HG02763 (cell line): ENCODE measurements at regions not wholly inside any gene's neighbourhood (a gene's known extent, or its start where the extent isn't known, plus 50 kb on each side); places are given as distances from the start of the nearest gene placed in this dataset.

Source experiments
- ATAC-seq: cut with Tn5 transposase; IDR thresholded peaks from one replicate; pipeline ENCODE4 v1.9.1; 2021; ENCODE audit warnings: mild to moderate bottlenecking, moderate library complexity; ENCODE audit not compliant: unreplicated experiment

DNA sequence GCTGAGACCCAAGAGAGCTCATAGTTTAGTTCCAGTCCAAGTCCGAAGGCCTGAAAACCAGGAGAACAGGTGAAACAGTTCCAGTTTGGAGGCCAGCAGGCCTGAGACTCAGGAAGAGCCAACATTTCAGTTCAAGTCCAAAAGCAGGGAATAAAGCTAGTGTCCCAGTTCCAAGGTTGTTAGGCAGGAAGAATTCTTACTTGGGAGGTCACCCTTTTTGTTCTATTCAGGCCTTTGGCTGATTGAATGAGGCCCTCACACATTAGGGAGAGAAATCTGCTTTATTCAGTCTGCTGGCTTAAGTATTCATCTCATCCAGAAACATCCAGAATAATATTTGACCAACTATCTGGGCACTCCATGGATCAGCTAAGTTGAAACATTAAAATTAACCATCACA is 294.6 kb downstream of the PCNX1 start:
- no peak for ATAC-seq

DNA sequence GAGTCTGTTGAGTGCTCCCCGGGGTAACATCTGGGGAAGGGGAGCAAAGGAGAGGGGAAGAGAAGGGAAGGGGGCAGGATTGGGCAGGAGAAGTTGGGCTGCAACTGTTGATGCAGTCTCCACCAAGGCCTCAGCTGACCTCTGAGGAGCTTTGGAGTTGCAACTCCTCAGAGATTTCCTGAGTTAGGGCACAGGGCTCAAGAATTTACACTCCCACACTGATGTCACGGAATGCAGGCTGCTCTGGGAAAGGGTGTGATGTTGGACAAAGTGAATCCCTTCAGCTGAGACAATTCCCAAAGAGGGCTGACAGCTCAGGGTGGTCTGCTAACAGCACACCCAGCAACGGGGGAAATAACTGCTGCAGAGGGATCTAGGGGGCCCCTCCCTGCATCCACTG is 295.6 kb downstream of the PCNX1 start:
- ATAC-seq = no peak

DNA sequence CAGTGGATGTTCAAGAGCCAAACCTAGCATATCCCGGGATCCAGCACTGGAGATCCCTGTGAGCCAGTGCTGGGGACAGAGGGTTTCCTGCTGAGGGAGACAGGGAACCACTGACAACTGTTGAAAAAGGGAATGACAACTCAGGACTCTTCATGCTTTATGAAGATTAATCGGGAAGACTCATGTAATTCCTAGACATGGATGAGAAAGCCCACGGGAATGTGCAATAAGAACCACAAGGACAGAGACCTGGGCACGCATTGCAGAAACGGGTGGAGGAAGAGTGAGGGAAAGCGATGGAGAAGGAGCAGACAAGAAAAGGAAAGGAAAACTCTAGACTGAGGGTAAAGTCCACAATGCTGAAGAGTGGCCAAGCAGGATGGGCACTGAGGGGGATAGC is 296.0 kb downstream of the PCNX1 start:
- no peak for ATAC-seq

DNA sequence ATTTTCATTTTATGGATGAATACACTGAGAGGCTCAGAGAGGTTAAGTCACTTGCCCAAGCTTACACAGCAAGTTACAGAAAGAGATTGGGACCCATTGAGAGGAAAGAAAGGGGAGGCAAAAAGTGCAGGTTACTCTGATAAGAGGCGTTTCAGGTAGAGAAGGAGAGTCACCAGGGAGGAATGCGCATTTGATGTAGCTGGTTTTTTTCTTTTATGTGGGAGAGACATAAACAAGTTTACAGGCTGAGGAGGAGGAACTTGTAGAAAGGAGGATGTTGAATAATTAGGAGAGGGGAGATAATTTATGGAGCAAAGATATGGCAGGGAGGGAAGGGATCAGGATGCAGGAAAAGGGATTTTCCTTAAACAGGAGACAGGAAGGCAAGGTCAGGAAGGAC is 297.0 kb downstream of the PCNX1 start:
- no peak for ATAC-seq

DNA sequence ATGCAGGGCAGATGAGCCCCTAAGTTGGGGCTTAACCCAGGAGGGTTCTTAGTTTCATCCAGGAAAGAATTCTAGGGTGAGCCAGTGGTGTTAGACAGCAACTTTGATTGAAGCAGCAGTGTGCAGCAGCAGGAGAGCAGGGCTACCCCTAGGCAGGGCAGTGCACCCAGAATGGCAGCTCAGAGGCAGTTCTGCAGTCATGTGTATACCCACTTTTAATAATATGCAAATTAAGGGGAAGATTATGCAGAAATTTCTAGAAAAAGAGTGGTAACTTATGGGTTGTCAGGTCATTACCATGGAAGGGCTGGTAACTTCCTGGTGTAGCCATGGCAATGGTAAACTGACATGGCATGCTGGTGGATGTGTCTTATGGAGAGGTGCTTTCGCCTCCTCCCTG is 297.5 kb downstream of the PCNX1 start:
- no peak for ATAC-seq

DNA sequence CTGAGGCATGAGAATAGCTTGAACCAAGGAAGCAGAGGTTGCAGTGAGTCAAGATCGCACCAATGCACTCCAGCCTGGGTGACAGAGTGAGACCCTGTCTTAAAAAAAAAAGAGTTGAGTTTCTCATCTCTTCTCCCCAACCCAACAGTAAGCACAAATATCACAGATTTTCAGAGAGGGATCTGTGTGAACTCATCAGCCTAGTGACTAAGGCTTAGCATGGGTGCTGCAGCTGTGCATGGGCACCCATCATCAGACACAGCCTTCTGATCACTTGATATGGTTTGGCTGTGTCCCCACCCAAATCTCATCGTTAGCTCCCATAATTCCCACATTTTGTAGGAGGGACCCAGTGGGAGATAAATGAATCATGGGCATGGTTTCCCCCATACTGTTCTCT is 298.9 kb downstream of the PCNX1 start:
- no peak for ATAC-seq

DNA sequence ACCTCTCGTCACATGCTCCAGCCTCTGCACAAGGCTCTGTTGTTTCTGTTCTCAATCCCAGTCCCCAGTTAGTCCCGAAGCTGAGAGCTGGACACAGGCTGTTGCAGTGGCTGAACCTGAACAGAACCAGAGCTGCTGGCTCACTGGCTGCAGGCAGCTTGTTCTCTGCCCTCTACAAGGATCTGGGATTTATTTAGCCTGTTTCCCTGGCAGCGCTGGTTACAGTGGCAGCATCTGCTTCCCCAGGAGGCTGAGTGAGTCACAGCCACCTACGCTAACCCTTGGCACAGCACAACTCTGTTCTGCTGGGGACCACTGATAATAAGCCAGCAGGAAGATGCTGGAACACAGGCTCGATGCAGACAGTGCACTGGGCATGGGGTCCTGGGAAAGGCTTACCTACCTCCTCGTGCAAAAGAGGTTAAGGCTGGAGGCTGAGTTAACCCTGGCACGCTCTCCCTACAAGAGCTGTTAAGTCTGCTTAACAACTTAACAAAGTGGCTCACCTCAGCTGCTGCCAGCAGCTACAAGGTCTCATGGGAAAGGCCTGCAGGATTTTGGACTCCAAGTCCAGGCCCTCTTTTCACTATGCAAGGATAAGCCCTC is 299.6 kb downstream of the PCNX1 start:
- no peak for ATAC-seq

DNA sequence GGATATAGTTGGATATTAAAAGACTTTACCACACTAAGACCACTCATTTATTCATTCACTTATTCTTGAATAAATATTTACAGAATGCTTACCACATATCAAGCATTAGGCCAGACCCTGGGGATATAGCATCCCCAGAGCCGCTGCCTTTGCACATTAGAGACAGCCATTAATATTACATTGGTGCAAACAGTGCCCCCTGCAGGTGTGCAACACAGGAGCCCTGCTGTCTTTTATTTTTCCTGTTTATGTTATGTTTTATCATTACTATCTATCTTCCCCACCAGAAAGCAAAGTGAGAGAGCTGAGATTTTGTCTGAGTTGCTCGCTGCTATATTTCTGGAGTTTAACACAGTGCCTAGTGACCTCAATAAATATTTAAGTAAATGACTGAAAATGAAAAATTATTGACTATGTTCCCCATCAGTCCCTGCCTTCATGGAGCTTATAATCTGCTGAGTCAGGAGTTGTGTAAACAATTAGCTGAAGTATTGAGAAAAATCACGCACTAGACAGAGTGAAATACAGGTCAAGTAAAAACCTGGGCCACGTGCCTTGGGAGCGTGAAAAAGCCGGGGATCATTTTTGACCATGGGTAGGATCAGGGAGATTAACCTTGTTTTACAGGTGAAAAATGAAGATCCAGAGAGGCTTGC is 301.6 kb downstream of the PCNX1 start:
- no peak for ATAC-seq

DNA sequence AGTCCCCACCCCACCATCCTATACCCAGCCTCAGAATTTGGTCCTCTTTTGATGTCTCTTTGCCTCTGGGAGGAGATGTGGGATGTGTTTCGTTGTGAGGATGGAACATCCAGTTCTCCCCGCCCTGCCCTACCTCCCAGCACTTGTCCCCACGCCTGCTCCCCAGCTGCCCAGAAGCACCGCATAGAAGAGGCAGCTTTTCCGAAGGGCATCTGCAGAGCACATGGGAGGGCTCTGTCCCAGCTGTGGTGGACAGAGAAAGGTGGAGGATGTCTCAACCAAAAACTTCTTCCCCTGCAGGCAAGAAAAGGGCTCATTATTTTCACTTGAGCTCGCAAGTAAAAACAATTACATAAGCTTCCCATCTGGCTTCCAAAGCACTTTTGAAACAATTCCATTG is 302.6 kb downstream of the PCNX1 start:
- ATAC-seq = no peak

DNA sequence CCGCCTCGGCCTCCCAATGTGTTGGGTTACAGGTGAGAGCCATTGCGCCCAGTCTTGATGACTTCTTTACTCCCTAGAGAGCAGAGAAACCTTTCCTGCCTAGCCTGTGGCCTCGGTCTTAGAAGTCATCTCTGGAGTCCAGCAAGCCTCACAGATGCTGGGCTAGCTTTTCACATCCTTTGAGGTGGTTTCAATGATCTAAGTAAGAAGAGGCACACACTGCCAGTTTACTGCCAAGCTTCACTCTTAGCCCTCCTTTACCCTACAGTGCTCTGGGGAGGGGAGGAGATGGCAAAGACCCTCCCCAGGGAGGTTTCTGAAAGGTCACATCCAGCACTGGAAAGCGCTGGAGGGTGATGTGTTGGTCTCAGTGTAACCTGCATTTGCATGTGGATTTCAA is 304.8 kb downstream of the PCNX1 start:
- no peak for ATAC-seq

DNA sequence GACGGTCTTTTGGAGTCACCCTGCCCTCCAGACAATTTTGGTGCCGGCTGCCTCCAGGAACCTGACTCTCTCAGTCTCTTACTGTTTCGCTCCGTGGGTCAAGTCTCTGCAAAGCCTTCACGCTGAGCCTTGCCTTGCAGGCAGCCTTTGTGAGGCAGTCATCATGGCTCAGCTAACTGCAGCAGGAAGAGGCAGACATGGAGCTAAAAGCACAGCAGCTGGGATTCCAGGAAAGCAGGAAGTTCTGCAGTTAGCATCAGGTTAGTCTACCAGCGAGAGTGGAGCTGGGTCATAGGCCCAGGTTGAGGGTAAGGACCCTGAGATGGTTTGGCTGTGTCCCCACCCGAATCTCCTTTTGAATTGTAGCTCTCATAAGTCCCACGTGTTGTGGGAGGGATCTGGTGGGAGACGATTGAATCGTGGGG is 305.4 kb downstream of the PCNX1 start:
- no peak for ATAC-seq

DNA sequence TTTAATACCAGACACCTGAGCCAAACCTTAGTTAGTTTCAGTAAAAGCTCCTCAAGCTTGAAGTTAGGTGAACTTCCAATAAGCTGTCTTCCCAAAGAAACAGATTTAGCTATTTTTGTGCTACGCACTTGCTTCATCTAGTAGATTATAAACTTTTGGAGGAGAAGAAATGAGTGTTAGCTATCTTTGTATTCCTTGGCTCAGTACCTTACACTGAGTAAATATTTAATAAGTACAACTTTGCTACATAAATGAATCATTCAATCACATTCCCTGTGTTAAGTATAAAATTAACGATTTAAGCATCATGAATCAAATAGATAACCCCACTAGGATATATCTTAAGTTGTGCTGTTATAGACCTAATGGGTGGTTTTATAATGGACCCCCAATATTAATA is 307.0 kb downstream of the PCNX1 start:
- no peak for ATAC-seq

DNA sequence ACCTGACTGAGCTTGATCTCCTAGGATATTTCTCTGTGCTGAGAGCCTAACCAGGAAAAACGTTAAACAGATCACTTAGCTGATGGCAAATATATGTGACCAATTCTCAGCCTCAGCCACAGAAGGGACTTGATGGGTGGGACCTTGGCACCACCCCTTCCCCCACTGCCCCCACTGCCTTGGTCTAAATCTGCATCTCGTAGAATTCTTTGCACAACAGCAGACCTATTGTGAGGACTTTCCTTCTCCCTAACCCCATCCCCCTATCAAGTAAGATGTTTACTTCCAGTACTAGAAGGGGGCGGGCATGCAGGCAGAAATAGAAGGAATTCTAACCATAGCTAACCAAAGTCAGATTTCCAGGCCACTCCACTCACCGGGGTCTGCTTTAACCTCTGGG is 313.2 kb downstream of the PCNX1 start:
- no peak for ATAC-seq

DNA sequence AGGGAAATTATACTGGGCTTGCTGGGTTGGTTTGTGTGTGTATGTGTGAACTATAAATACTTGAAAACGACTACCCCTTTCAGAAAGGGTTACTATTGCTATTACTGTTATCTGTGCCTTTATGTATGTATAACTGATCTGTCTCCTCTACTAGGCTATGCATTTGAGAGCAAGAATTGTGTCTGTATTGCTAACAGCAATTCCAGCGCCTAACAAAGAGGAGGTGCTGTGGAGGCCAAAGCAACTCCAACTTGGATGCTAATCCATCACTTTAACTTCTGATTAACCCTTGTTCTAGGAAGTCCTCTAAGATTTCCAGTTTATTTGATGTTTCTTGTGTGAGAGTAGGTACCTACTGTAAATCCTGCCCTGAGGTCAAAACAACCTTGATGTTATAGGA is 313.9 kb downstream of the PCNX1 start:
- ATAC-seq = no peak

DNA sequence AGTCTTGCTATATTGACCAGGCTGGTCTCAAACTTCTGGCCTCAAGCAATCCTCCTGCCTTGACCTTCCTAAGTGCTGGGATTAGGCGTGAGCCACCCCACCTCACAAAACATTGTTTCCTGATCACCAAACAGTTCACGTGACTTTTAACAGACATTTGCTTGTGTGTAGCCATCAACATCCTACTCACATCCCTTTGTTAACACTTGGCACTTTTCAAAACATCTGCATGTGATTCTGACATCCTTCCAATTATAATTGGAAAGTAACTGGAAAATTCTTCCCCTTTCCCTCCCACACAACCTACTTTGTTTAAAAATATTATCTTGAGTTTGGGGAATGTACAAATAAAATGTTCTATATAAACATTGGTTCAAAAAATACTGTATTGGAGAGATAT is 317.9 kb downstream of the PCNX1 start:
- ATAC-seq = no peak

DNA sequence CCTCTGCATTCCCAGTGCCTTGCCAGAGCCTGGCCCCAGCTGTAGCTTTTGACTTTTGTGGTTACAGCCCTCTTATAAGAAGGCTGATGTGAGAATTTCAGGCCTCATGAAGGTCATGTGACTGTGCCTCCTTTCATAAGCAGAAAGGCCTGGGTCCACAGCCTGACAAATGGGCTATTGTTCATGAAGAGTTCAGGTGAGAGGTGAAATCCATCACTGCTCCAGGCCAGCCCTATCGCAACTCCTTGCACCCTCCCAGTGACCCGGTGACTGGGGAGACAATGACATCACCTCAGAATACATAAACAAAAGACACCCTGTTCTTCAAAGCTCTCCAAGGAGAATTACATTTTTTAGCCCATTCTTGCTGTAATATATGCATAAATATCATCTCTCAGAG is 321.5 kb downstream of the PCNX1 start:
- no peak for ATAC-seq

DNA sequence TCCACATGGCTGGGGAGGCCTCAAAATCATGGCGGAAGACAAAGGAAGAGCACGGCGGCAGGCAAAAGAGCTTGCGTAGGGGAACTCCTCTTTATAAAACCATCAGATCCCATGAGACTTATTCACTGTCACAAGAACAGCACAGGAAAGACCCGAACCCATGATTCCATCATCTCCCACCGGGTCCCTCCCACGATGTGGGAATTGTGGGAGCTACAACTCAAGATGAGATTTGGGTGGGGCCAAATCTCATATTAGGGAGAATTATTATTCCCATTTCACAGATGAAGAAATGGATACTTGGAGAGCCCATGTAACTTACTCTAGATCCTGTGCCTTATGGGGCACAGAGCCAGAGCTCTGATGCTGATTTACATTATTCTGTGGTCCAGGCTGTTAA is 322.6 kb downstream of the PCNX1 start:
- ATAC-seq = no peak

DNA sequence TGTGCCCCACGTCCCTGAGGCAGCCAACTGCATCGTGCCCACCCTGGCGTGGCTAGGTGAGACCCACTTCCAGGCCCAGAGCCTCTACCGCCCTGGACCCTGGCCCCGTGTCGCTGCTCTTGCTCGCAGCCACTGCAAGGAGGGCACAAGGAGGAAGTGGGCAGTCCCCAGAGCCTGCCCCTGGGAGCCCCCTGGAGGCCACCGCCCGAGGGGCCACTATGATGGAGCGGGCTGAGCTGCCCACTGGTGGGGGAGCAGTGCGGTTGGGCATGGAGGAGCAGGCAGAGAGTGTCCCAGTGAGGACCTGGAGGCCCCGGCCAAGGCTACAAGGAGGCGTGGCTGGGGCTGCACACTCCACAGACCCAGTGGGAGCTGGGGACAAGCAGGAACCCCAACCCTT is 323.6 kb downstream of the PCNX1 start:
- ATAC-seq = no peak

DNA sequence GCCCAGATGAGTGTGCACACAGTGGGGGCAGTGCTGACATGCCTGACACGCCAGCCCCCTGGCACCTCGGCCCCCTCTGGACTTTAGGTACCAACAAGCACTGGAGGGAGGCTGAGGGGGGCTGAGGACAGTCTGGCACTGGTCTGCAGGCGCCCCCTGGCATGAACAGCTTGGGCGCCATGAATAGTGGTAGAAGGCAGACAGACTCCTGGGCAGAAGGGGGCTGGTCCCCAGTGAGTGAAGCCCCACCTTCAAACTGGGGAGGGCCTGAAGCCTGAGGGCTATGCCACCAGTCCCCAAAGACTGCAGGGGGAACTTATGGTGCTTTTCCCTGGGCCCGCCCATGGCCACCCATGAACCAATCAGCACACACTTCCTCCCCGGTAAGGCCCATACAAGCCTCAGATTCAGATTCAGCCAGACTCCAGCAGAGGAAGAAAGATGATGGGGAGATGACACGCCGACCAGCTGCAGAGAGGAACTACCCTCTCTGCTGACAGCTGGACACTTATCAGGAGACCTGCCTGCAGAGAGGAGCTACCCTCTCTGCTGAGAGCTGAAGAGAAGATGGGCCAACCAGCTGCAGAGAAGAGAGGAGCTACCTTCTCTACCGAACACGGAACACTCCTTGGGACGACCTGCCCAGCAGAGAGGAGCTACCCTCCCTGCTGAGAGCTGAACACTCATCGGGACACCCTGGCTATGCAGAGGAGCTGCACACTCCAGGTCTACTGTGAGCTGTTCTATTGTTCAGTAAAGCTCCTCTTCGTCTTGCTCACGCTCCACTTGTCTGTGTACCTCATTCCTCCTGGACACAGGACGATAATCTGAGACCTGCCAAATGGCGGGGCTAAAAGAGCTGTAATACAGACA is 324.5 kb downstream of the PCNX1 start:
- no peak for ATAC-seq

DNA sequence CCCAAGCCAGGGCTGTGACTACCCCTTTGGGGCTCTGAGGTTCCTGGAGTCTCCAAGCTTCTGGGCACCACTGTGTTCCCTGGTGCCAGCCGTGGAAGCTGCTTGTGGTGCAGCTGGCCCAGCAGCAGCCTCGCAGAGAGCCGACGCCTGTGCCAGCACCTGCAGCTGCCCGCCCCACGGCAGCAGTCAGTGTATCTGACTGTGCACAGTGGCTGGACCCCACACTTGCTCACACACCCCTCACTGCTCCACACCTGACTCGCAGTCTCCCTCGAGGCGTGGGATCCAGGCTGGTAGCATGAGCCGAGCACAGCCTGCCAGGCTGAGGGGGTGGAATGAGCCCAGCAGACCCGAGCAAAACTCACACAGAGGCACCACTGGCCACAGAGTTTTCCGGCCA is 325.2 kb downstream of the PCNX1 start:
- no peak for ATAC-seq

DNA sequence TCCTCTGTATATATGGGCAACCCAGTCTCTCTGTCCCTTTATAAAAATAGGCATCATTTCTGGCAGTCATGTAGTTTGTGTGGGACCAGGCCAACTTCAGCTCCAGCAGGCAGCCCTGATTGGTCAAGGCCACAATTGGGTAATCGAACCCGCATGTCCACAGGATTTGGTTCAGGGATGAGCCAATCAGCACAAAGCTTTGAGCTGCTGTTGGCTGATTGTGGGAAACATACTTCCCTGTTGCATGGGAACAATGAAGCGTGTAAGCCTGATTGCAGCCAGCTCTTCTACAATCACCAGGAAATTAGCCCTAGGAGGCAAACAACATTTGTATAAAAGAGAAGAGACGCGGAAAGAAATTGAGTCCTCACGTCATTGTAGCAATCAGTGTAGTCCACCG is 328.6 kb downstream of the PCNX1 start:
- no peak for ATAC-seq

DNA sequence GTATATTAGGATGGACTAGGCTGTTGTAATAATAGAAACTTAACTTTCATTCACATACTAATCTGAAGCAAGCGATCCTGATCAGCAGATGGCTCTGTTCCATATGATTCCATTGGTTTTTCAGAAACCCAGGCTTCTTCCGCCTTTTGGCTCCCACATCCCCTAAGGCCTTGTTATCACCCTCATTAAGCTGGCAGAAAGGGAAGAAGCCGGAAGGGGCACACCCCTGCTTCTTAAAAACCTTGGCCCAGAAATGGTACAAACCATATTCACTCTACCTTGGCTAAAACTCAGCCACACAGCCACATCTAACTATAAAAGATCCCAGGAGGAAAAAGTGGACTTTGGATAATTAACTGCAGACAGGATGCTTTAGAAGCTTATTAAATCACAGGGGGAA is 329.2 kb downstream of the PCNX1 start:
- no peak for ATAC-seq
